SK-N-SH (cell line): ENCODE measurements at regions not wholly inside any gene's neighbourhood (a gene's known extent, or its start where the extent isn't known, plus 50 kb on each side); places are given as distances from the start of the nearest gene placed in this dataset.
A peak's percentile ranks its signal among the peaks of the same experiment; 100 is the strongest.

Experiments
- CTCF ChIA-PET: fragments of 300-600, 350-600 bp; formaldehyde crosslinking; extraction: SDS; loops from one replicate; lab custom pipeline; 2021; lab: Yijun Ruan, JAX
- POLR2A ChIA-PET: fragments of 350-600 bp; sonication (Branson Sonifier 250); formaldehyde crosslinking; extraction: SDS; loops from one replicate; lab custom pipeline; 2020; ENCODE audit warnings: antibody characterized with exemption, inconsistent platforms; lab: Yijun Ruan, JAX
- DNase-seq: peaks from one replicate; pipeline ENCODE4 v3.0.0; 2012
- H2AFZ ChIP-seq: fragments of 200-600 bp; sonication (generic); 2 replicates; pipeline ENCODE4 v1.8.1; 2016; ENCODE audit warnings: antibody characterized with exemption, mild to moderate bottlenecking, low read depth
- H3F3A ChIP-seq: fragments of 200-600 bp; sonication (generic); replicated peaks from 2 replicates; pipeline ENCODE3; 2016; ENCODE audit warnings: antibody characterized with exemption, mild to moderate bottlenecking; ENCODE audit not compliant: insufficient read depth
- H3K27ac ChIP-seq, 2 experiments: fragments of 200-500 bp in 1 of 2; fragments of 200-600 bp in 1 of 2; sonication (Bioruptor generic) in 1 of 2; sonication (generic), shearing (Covaris generic) in 1 of 2; 2 replicates each; pipeline versions ENCODE4 v1.5.1 to v1.6.1; 2014 to 2016; ENCODE audit warnings: low read depth in 2 of 2, inconsistent platforms in 1 of 2, low read length in 1 of 2, mild to moderate bottlenecking in 1 of 2, mixed read lengths in 1 of 2
- H3K27me3 ChIP-seq: fragments of 200-600 bp; sonication (generic), shearing (Covaris generic); 2 replicates; pipeline ENCODE4 v1.6.1; 2016; ENCODE audit warnings: mixed run types; ENCODE audit not compliant: insufficient read depth
- H3K36me3 ChIP-seq, 2 experiments: fragments of 200-500 bp in 1 of 2; fragments of 200-600 bp in 1 of 2; sonication (Bioruptor generic) in 1 of 2; sonication (generic) in 1 of 2; replicated peaks in 1 of 2; 2 replicates each; pipeline versions ENCODE3 to v1.5.1; 2014 to 2016; ENCODE audit warnings: low read length in 1 of 2, mild to moderate bottlenecking in 1 of 2; ENCODE audit not compliant: insufficient read depth in 2 of 2, control insufficient read depth in 1 of 2
- H3K4me1 ChIP-seq, 2 experiments: fragments of 200-500 bp in 1 of 2; fragments of 200-600 bp in 1 of 2; sonication (Bioruptor generic) in 1 of 2; sonication (generic), shearing (Covaris generic) in 1 of 2; 2 replicates each; pipeline versions ENCODE4 v1.5.1 to v1.6.1; 2014 to 2016; ENCODE audit warnings: low read depth in 1 of 2, low read length in 1 of 2, mixed run types in 1 of 2; ENCODE audit not compliant: insufficient read depth in 2 of 2, control insufficient read depth in 1 of 2
- H3K4me2 ChIP-seq: fragments of 200-600 bp; sonication (generic), shearing (Covaris generic); 2 replicates; pipeline ENCODE4 v1.6.1; 2017; ENCODE audit warnings: mixed run types
- H3K4me3 ChIP-seq, 2 experiments: fragments of 200-500 bp in 1 of 2; fragments of 200-600 bp in 1 of 2; sonication (Bioruptor generic) in 1 of 2; sonication (generic), shearing (Covaris generic) in 1 of 2; 2 replicates each; pipeline versions ENCODE4 v1.5.1 to v1.8.1; 2014 to 2016; ENCODE audit warnings: low read depth in 2 of 2, inconsistent platforms in 1 of 2, low read length in 1 of 2, mild to moderate bottlenecking in 1 of 2, mixed read lengths in 1 of 2, moderate library complexity in 1 of 2
- H3K79me2 ChIP-seq: fragments of 200-600 bp; sonication (generic); 2 replicates; pipeline ENCODE4 v1.8.1; 2017; ENCODE audit warnings: mild to moderate bottlenecking; ENCODE audit not compliant: insufficient read depth
- H3K9ac ChIP-seq: fragments of 200-600 bp; sonication (generic); 2 replicates; pipeline ENCODE4 v1.6.1; 2017; ENCODE audit warnings: mixed run types
- H3K9me2 ChIP-seq: fragments of 200-600 bp; sonication (generic); 2 replicates; pipeline ENCODE4 v1.6.1; 2017; ENCODE audit warnings: mixed run types
- H3K9me3 ChIP-seq: fragments of 200-600 bp; sonication (generic); 2 replicates; pipeline ENCODE4 v1.6.1; 2017; ENCODE audit warnings: mixed run types, mild to moderate bottlenecking, moderate library complexity
- H4K20me1 ChIP-seq: fragments of 200-600 bp; sonication (generic); 2 replicates; pipeline ENCODE4 v1.6.1; 2017; ENCODE audit warnings: mild to moderate bottlenecking, mixed run types; ENCODE audit not compliant: insufficient read depth
- CTCF ChIP-seq: fragments of 200-600 bp; sonication (generic); IDR thresholded peaks from 2 replicates; pipeline ENCODE4 v1.6.1; 2017; ENCODE audit warnings: antibody characterized with exemption, mild to moderate bottlenecking, moderate library complexity
- ELF1 ChIP-seq: IDR thresholded peaks from 2 replicates; pipeline ENCODE4 v1.4.0; 2012
- EP300 ChIP-seq, 2 experiments: IDR thresholded peaks; 2 replicates each; pipeline versions ENCODE4 v1.4.0 to v1.6.1; 2012; ENCODE audit warnings: borderline replicate concordance in 1 of 2, low read depth in 1 of 2, low read length in 1 of 2
- EZH2phosphoT487 ChIP-seq: fragments of 200-600 bp; sonication (generic); IDR thresholded peaks from 2 replicates; pipeline ENCODE4 v1.6.1; 2017; ENCODE audit warnings: low read depth, mixed run types, mild to moderate bottlenecking, antibody characterized with exemption, moderate library complexity, borderline replicate concordance
- FOSL2 ChIP-seq: IDR thresholded peaks from 2 replicates; pipeline ENCODE4 v1.4.0; 2012; ENCODE audit warnings: low read depth, mild to moderate bottlenecking, moderate library complexity, borderline replicate concordance
- FOXJ3 ChIP-seq: sonication (generic); formaldehyde crosslinking; IDR thresholded peaks from 2 replicates; pipeline ENCODE4 v1.5.1; 2020; ENCODE audit warnings: mild to moderate bottlenecking, missing genetic modification reagents
- FOXM1 ChIP-seq: IDR thresholded peaks from 2 replicates; pipeline ENCODE4 v1.4.0; 2012; ENCODE audit warnings: low read depth, mild to moderate bottlenecking
- GABPA ChIP-seq: IDR thresholded peaks from 2 replicates; pipeline ENCODE4 v1.4.0; 2012; ENCODE audit warnings: low read depth, mild to moderate bottlenecking
- GATA2 ChIP-seq: sonication (generic); formaldehyde crosslinking; IDR thresholded peaks from 2 replicates; pipeline ENCODE4 v1.5.0; 2020; ENCODE audit warnings: mild to moderate bottlenecking, missing genetic modification reagents
- MEF2A ChIP-seq: IDR thresholded peaks from 2 replicates; pipeline ENCODE4 v1.4.0; 2012; ENCODE audit warnings: low read depth, borderline replicate concordance
- MXI1 ChIP-seq: IDR thresholded peaks from 2 replicates; pipeline ENCODE4 v1.6.1; 2012; ENCODE audit warnings: mild to moderate bottlenecking, low read depth, low read length, improper control_type of control experiment
- NFIC ChIP-seq: IDR thresholded peaks from 2 replicates; pipeline ENCODE4 v1.4.0; 2012; ENCODE audit warnings: borderline replicate concordance
- NRF1 ChIP-seq: IDR thresholded peaks from 2 replicates; pipeline ENCODE4 v1.6.1; 2012; ENCODE audit warnings: low read depth, mild to moderate bottlenecking, low read length
- PBX3 ChIP-seq: IDR thresholded peaks from 2 replicates; pipeline ENCODE4; 2012
- POLR2AphosphoS5 ChIP-seq: IDR thresholded peaks from 2 replicates; pipeline ENCODE4 v1.6.1; 2012; ENCODE audit warnings: low read depth, low read length
- RCOR1 ChIP-seq: fragments of 150-350 bp; IDR thresholded peaks from 2 replicates; pipeline ENCODE4 v1.6.1; 2017; ENCODE audit warnings: antibody characterized with exemption, low read length
- REST ChIP-seq: IDR thresholded peaks from 2 replicates; pipeline ENCODE4 v1.6.1; 2012; ENCODE audit warnings: mild to moderate bottlenecking, low read depth, low read length, moderate library complexity
- RFX5 ChIP-seq: IDR thresholded peaks from 2 replicates; pipeline ENCODE4 v1.6.1; 2012; ENCODE audit warnings: mild to moderate bottlenecking, improper control_type of control experiment, low read length
- RXRA ChIP-seq: IDR thresholded peaks from 2 replicates; pipeline ENCODE4 v1.4.0; 2012; ENCODE audit warnings: low read depth, mild to moderate bottlenecking, borderline replicate concordance
- SMC3 ChIP-seq: IDR thresholded peaks from 2 replicates; pipeline ENCODE4 v1.6.1; 2012; ENCODE audit warnings: low read depth, low read length, improper control_type of control experiment
- TAF1 ChIP-seq: IDR thresholded peaks from 2 replicates; pipeline ENCODE4 v1.6.1; 2012; ENCODE audit warnings: low read depth, mild to moderate bottlenecking, low read length, moderate library complexity, borderline replicate concordance
- TCF12 ChIP-seq: IDR thresholded peaks from 2 replicates; pipeline ENCODE4 v1.4.0; 2012
- TEAD4 ChIP-seq: IDR thresholded peaks from 2 replicates; pipeline ENCODE4 v1.4.0; 2012; ENCODE audit warnings: mild to moderate bottlenecking, borderline replicate concordance; ENCODE audit not compliant: insufficient read depth
- YY1 ChIP-seq: IDR thresholded peaks from 2 replicates; pipeline ENCODE4 v1.4.0; 2012; ENCODE audit warnings: low read depth, mild to moderate bottlenecking
- WGBS: methylation state at CpG from one replicate; pipeline ENCODE4 v1.1.6; 2017; ENCODE audit warnings: low lambda C conversion rate; 5-methylcytosine and 5-hydroxymethylcytosine counted together
- TF ChIP-seq, protein P1 (sequence below): fragments of 150-350 bp; IDR thresholded peaks from 2 replicates; pipeline ENCODE4 v1.6.1; 2016; ENCODE audit warnings: mild to moderate bottlenecking, low read depth, low read length
- TF ChIP-seq, protein P2 (sequence below): IDR thresholded peaks from 2 replicates; pipeline ENCODE4 v1.4.0; 2012; ENCODE audit warnings: low read depth

DNA sequence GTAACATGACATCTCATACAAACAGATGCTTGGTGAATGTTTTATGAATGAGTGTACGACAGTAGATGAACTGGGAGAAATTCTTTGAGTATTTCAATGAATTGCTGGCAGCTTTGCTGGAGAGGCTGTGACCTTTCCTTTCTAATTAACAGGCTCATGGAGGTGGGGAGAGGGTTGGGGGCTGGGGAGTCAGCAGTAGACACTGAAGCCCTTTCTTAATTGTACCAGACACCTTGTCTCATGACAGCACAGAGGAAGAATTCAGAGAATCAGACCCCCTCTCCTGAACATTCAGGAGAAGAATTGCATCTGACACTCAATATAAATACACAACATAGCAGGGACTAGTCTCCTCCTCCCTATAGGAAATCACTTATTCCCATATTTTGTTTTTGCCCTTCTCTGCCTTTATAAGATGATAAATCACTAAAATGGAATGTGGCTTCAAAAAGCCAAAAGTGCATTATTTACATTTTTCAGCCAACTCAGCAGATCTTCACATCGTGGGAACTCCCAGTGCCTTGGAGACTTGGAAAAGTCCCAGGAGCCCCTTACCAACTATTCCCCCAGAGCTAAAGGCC, 66.2 kb upstream of the TPM1 start:
- POLR2A ChIA-PET, result no interaction called here
- CTCF ChIA-PET, result interaction anchor here (0.7 to 1.6 kb wide), 2 partner anchors 72 to 234 kb away, joined by 3 to 6 read pairs; no protein-coding TSS in a partner anchor
- H2AFZ ChIP-seq, result no peak overlapping the region
- no peak overlapping the region for H3K4me3 ChIP-seq
- no peaks in the 10 kb centered on the region for H4K20me1 ChIP-seq
- peak overlapping the region; percentile 51 for H3K9ac ChIP-seq
- no peaks in the 10 kb centered on the region for H3K9me3 ChIP-seq
- no peaks in the 10 kb centered on the region for H3K9me2 ChIP-seq
- DNase-seq, result no peak
- no peaks in the 10 kb centered on the region for H3K36me3 ChIP-seq
- WGBS, result 18% methylated on average over 2 of the region's 2 CpGs
- peaks cover 44% of the 10 kb centered on the region for H3F3A ChIP-seq
- H3K79me2 ChIP-seq, result peaks cover 8% of the 10 kb centered on the region; the same call in 1 of the 2 replicates
- no peaks in the 10 kb centered on the region for H3K27me3 ChIP-seq
- peak overlapping the region; percentile 36 for H3K4me2 ChIP-seq
- H3K4me1 ChIP-seq, result peaks cover 11 to 33% of the 10 kb centered on the region in 2 experiments
- H3K27ac ChIP-seq, result peak overlapping the region; percentile 43 to 94; a peak in 3 of 4 replicates
- TF ChIP-seq EP300 (IDR thresholded peaks at IDR 0.05; ENCODE audit: borderline replicate concordance in 1 of 2, low read depth in 1 of 2, low read length in 1 of 2), result peak; percentile 7 to 87; a peak in 2 of 4 replicates
- no peak; the same call in 1 of the 2 replicates for TF ChIP-seq POLR2AphosphoS5
- no peak for TF ChIP-seq RCOR1
- TF ChIP-seq TCF12, result peak; percentile 74; the same call in 1 of the 2 replicates
- no peak for TF ChIP-seq EZH2phosphoT487
- TF ChIP-seq YY1, result no peak
- peak; percentile 90 for TF ChIP-seq PBX3
- no peak for TF ChIP-seq REST
- TF ChIP-seq FOSL2, result 0 out of 2 replicates have a peak, but pooled peaks have one; percentile 54
- TF ChIP-seq MEF2A, result no peak
- no peak for TF ChIP-seq ELF1
- TF ChIP-seq, protein P1, sequence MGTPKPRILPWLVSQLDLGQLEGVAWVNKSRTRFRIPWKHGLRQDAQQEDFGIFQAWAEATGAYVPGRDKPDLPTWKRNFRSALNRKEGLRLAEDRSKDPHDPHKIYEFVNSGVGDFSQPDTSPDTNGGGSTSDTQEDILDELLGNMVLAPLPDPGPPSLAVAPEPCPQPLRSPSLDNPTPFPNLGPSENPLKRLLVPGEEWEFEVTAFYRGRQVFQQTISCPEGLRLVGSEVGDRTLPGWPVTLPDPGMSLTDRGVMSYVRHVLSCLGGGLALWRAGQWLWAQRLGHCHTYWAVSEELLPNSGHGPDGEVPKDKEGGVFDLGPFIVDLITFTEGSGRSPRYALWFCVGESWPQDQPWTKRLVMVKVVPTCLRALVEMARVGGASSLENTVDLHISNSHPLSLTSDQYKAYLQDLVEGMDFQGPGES, result no peak
- no peak for TF ChIP-seq GATA2 (CRISPR knock-in tag)
- no peak for TF ChIP-seq NRF1
- TF ChIP-seq, protein P2, sequence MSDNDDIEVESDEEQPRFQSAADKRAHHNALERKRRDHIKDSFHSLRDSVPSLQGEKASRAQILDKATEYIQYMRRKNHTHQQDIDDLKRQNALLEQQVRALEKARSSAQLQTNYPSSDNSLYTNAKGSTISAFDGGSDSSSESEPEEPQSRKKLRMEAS, result 0 out of 2 replicates have a peak, but pooled peaks have one; percentile 12
- no peak for TF ChIP-seq SMC3
- TF ChIP-seq NFIC, result peak; percentile 53; the same call in 1 of the 2 replicates
- no peak; the same call in 1 of the 2 replicates for TF ChIP-seq FOXM1
- no peak for TF ChIP-seq FOXJ3 (CRISPR knock-in tag)
- no peak for TF ChIP-seq MXI1
- no peak for TF ChIP-seq TAF1
- no peak for TF ChIP-seq CTCF
- peak; percentile 81 for TF ChIP-seq RXRA
- TF ChIP-seq RFX5, result no peak
- no peak for TF ChIP-seq GABPA
- no peak for TF ChIP-seq TEAD4
